ENCODE measurements at regions not wholly inside any gene's neighbourhood (a gene's known extent, or its start where the extent isn't known, plus 50 kb on each side); places are given as distances from the start of the nearest gene placed in this dataset.

DNA sequence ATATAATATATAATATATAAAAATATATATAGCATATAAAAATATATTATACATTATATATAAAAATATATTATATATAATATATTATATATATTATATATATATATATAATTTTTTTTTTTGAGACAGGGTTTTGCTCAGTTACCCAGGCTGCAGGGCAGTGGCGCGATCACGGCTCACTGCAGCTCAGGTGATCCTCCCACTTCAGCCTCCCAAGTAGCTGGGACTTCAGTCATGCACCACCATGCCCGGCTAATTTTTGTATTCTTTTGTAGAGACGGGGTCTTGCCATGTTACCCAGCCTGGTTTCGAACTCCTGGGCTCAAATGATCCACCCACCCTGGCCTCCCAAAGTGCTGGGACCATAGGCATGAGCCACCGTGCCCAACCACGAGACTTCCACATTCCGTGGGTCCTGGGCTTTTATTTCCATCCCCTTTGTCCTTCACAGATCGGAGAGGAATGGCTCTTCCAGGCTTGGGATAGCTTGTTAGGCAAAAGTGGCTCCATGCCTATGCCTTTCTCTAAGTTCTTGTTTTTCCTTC is 62.0 kb upstream of the IER5L start:
- TF ChIP-seq CTCF (IDR thresholded peaks at IDR 0.05 in 8 of 11, conservative IDR thresholded peaks at IDR 0.05 in 3 of 11) = no peak
- no peak for TF ChIP-seq POLR2A (IDR thresholded peaks at IDR 0.05)
- no peak for TF ChIP-seq POLR2AphosphoS5 (IDR thresholded peaks at IDR 0.05)
